Duodenal mucosa (tissue), 2 donors: ENCODE measurements at regions not wholly inside any gene's neighbourhood (a gene's known extent, or its start where the extent isn't known, plus 50 kb on each side); places are given as distances from the start of the nearest gene placed in this dataset.

Source experiments
- H3K27ac ChIP-seq: one replicate; pipeline ENCODE4 v1.7.0; 2013; ENCODE audit warnings: low read depth, low read length
- H3K27me3 ChIP-seq, 2 donors: one replicate each; pipeline ENCODE4 v1.7.0; 2013; ENCODE audit warnings: low read length in 2 of 2, control low read depth in 1 of 2; ENCODE audit not compliant: insufficient read depth in 2 of 2, control insufficient read depth in 1 of 2
- H3K36me3 ChIP-seq, 2 donors: one replicate each; pipeline ENCODE4 v1.7.0; 2013; ENCODE audit warnings: low read length in 2 of 2, control low read depth in 1 of 2; ENCODE audit not compliant: insufficient read depth in 2 of 2, control insufficient read depth in 1 of 2
- H3K4me1 ChIP-seq, 2 donors: one replicate each; pipeline ENCODE4 v1.7.0; 2013; ENCODE audit warnings: low read length in 2 of 2, control low read depth in 1 of 2; ENCODE audit not compliant: insufficient read depth in 2 of 2, control insufficient read depth in 1 of 2
- H3K4me3 ChIP-seq, 2 donors: one replicate each; pipeline ENCODE4 v1.7.0; 2013; ENCODE audit warnings: low read length in 2 of 2, low read depth in 1 of 2
- H3K9ac ChIP-seq, 2 donors: one replicate each; pipeline ENCODE4 v1.7.0; 2013; ENCODE audit warnings: low read length in 2 of 2, low read depth in 1 of 2
- H3K9me3 ChIP-seq, 2 donors: one replicate each; pipeline ENCODE4 v1.7.0; 2013; ENCODE audit warnings: low read length in 2 of 2, control low read depth in 1 of 2; ENCODE audit not compliant: control insufficient read depth in 1 of 2

DNA sequence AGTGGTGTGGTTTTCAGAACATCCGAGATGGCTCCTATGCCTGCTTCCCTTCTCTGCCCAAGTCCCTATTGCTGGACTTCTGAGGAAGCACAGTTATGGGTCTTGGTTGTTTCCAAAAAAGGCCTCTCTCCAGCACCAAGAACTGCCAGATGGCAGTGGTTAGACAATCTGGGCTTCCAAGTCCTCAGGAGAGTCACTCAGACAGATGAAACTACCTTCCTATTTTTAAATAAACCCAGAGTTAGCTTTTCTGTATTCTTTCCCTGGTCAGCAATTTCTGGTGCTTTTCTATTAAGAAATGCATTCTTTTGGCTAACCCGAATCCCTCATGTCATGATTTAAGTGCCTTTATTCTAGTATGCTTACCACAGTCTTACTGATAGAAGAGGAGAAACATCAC, 245.9 kb downstream of the PRDM2 start:
- no peak overlapping the region for H3K27ac ChIP-seq
- no peak overlapping the region for H3K9ac ChIP-seq
- H3K27me3 ChIP-seq = peaks cover 0 to 6% of the 10 kb centered on the region in 2 donors
- H3K4me3 ChIP-seq = no peak overlapping the region
- H3K9me3 ChIP-seq = peaks cover 4% of the 10 kb centered on the region in 2 donors
- no peaks in the 10 kb centered on the region for H3K36me3 ChIP-seq
- no peaks in the 10 kb centered on the region for H3K4me1 ChIP-seq

GRCh38 chr1:13947658-13948057, 247.7 kb downstream of the PRDM2 start:
- Histone ChIP-seq H3K27ac (no peak overlapping the region), H3K9me3 (peaks cover 3 to 4% of the 10 kb centered on the region in 2 donors), H3K4me1 (no peaks in the 10 kb centered on the region), H3K4me3 (no peak overlapping the region), H3K36me3 (no peaks in the 10 kb centered on the region), H3K27me3 (peaks cover 0 to 6% of the 10 kb centered on the region in 2 donors), H3K9ac (no peak overlapping the region)

GRCh38 chr1:13948396-13948795, 248.4 kb downstream of the PRDM2 start:
- no peak overlapping the region for H3K4me3 ChIP-seq
- peaks cover 0 to 6% of the 10 kb centered on the region in 2 donors for H3K27me3 ChIP-seq
- no peaks in the 10 kb centered on the region for H3K36me3 ChIP-seq
- no peak overlapping the region for H3K9ac ChIP-seq
- no peaks in the 10 kb centered on the region for H3K4me1 ChIP-seq
- no peaks in the 10 kb centered on the region for H3K9me3 ChIP-seq
- no peak overlapping the region for H3K27ac ChIP-seq

GRCh38 chr1:13948888-13949391, 249.0 kb downstream of the PRDM2 start:
- Histone ChIP-seq H3K36me3 (no peaks in the 10 kb centered on the region), H3K4me1 (no peaks in the 10 kb centered on the region), H3K27ac (no peak overlapping the region)

DNA sequence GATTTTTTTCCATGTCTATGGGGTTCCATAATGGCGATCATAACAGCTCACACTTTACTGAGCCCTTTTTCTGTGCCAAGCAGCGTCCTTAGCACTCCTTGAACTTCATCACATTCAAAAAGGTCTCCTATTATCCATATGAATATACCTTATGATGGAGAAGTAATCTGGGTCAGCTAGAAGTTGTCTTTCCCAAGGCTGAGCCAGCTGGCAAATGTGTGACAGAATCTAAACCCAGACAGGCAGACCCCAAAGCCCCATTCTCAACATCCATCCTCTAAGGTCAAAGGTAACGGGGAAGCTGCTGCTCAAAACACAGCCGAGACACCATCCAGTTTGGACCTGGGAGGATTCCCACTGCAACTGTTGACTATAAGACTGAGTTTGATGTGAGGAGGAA, 249.6 kb downstream of the PRDM2 start:
- peaks cover 0 to 6% of the 10 kb centered on the region in 2 donors for H3K27me3 ChIP-seq
- H3K27ac ChIP-seq = no peak overlapping the region

More at GRCh38 chr1:13948888-13949391, 249.0 kb downstream of the PRDM2 start:
- peaks cover 0 to 6% of the 10 kb centered on the region in 2 donors for H3K27me3 ChIP-seq
- no peak overlapping the region for H3K4me3 ChIP-seq
- no peak overlapping the region for H3K9ac ChIP-seq
- no peaks in the 10 kb centered on the region for H3K9me3 ChIP-seq

DNA sequence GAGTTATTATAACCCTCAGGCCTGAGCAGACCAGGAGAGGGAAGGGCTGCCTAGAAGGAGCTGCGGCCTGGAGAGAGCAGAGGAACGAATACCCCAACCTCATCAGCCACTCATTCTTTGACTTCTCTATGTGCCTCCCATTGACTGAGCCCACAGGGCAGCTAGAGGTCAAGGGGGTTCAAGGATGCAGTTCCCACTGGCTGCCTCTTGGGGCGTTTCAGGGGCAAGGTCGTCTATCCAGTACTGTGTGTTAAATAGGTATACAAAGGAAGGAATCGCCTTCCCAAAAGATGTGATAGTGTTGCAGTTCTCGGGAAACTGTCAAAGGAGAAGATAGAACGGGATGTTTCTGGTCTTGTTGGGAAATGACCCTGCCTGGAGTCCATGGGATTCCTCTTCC, 250.6 kb downstream of the PRDM2 start:
- no peaks in the 10 kb centered on the region for H3K36me3 ChIP-seq
- no peaks in the 10 kb centered on the region for H3K9me3 ChIP-seq
- H3K27me3 ChIP-seq = peaks cover 0 to 6% of the 10 kb centered on the region in 2 donors
- no peak overlapping the region for H3K9ac ChIP-seq
- no peak overlapping the region for H3K27ac ChIP-seq
- no peak overlapping the region for H3K4me3 ChIP-seq
- H3K4me1 ChIP-seq = no peaks in the 10 kb centered on the region

More for the DNA sequence above, 249.6 kb downstream of the PRDM2 start:
- H3K4me3 ChIP-seq = no peak overlapping the region
- no peak overlapping the region for H3K9ac ChIP-seq
- H3K4me1 ChIP-seq = no peaks in the 10 kb centered on the region
- H3K36me3 ChIP-seq = no peaks in the 10 kb centered on the region
- H3K9me3 ChIP-seq = no peaks in the 10 kb centered on the region

GRCh38 chr1:13951793-13952751, 252.1 kb downstream of the PRDM2 start:
- no peak overlapping the region for H3K9ac ChIP-seq
- no peaks in the 10 kb centered on the region for H3K4me1 ChIP-seq
- H3K9me3 ChIP-seq = no peaks in the 10 kb centered on the region
- no peak overlapping the region for H3K27ac ChIP-seq
- H3K4me3 ChIP-seq = no peak overlapping the region
- peaks cover 0 to 3% of the 10 kb centered on the region in 2 donors for H3K27me3 ChIP-seq
- no peaks in the 10 kb centered on the region for H3K36me3 ChIP-seq

DNA sequence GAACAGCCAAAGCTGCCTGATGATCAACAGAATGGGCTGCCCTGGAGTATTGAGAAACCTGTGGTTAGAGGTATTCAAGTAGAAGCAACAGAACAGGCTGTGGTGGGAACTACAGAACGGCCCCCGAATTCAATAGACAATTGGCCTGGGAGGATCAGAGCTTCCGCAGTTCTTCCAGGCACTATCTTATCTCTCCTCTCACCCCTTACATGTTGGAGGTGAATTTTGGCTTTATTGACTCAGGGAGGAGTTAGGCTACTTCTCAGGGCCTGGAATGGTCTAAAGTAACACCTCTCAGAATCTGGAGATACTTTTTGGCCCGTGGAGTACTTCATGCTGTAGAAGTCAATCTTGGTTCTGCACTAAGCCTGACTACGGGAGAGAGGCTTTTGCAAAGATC, 253.0 kb downstream of the PRDM2 start:
- H3K27ac ChIP-seq = no peak overlapping the region

GRCh38 chr1:13956393-13956792, 256.4 kb downstream of the PRDM2 start:
- Histone ChIP-seq H3K4me3 (no peak overlapping the region), H3K27me3 (no peaks in the 10 kb centered on the region), H3K9ac (no peak overlapping the region), H3K9me3 (no peaks in the 10 kb centered on the region), H3K4me1 (no peaks in the 10 kb centered on the region), H3K36me3 (no peaks in the 10 kb centered on the region), H3K27ac (no peak overlapping the region)

More for the DNA sequence above, 253.0 kb downstream of the PRDM2 start:
- H3K36me3 ChIP-seq = no peaks in the 10 kb centered on the region
- H3K9ac ChIP-seq = no peak overlapping the region
- H3K27me3 ChIP-seq = peaks cover 0 to 2% of the 10 kb centered on the region in 2 donors
- H3K4me3 ChIP-seq = no peak overlapping the region
- no peaks in the 10 kb centered on the region for H3K9me3 ChIP-seq
- no peaks in the 10 kb centered on the region for H3K4me1 ChIP-seq

DNA sequence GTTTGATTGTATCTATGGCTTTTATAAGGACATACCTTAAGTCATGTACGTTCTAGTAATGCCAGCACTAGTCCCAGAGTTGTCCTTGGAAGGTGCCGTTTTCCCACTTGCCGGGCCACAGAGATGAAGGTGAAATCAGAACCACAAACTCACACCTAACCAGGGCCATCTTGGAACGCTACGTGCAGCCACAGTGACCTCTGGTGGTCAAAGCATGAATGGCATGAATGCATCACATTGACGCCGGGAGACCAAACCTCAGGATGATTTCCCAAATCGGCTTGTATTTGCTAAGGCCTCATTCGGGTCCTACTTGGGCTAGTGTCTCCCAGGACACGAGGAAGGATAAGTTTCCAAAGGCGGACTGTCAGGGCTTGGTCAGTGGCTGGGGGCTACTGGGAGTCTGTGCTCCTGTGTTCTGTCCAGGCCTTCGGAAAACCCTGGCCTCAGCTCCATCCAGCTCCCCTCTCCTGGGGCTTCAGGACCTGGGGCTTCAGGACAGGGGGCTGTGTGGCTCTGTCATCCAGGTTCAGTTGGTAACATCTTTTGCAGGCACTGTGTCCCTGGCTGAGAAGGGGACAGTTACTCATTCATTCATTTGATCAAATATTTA, 260.5 kb downstream of the PRDM2 start:
- H3K27me3 ChIP-seq = no peaks in the 10 kb centered on the region
- peaks cover 0 to 2% of the 10 kb centered on the region in 2 donors for H3K4me1 ChIP-seq
- H3K4me3 ChIP-seq = no peak overlapping the region

More for the DNA sequence above, 260.5 kb downstream of the PRDM2 start:
- H3K9me3 ChIP-seq = no peaks in the 10 kb centered on the region
- H3K27ac ChIP-seq = no peak overlapping the region
- H3K36me3 ChIP-seq = no peaks in the 10 kb centered on the region
- no peak overlapping the region for H3K9ac ChIP-seq
